ENCODE measurements at regions not wholly inside any gene's neighbourhood (a gene's known extent, or its start where the extent isn't known, plus 50 kb on each side); places are given as distances from the start of the nearest gene placed in this dataset.

- TF ChIP-seq CTCF (IDR thresholded peaks at IDR 0.05) (no peak), ZFX (IDR thresholded peaks at IDR 0.05; ENCODE audit: borderline replicate concordance) (no peak)
Measured at GRCh38 chr7:80372415-80372814, 139.4 kb downstream of the GNAT3 start.
